IMR-90 (cell line): ENCODE measurements at regions not wholly inside any gene's neighbourhood (a gene's known extent, or its start where the extent isn't known, plus 50 kb on each side); places are given as distances from the start of the nearest gene placed in this dataset.

ENCODE experiments used
- ATAC-seq: fragments of 200-7000 bp; cut with Tn5 transposase; 2 replicates; pipeline ENCODE4 v1.9.1; 2020; ENCODE audit warnings: low read depth, mild to moderate bottlenecking, moderate library complexity
- BruUV-seq: library from RNA; stranded (reverse); fragments of 400-500 nt; replicated peaks from 2 replicates; lab custom pipeline; 2021; lab: Mats Ljungman, UMichigan
- CTCF ChIA-PET: fragments of 300-600 bp; formaldehyde crosslinking; extraction: SDS; loops from one replicate; lab custom pipeline; 2021; ENCODE audit warnings: antibody characterized with exemption; lab: Yijun Ruan, JAX
- POLR2A ChIA-PET: fragments of 300-600 bp; sonication (Branson Sonifier 250); formaldehyde crosslinking; loops from one replicate; lab custom pipeline; 2022; ENCODE audit warnings: antibody characterized with exemption; ENCODE audit not compliant: unreplicated experiment; lab: Charles Lee
- DNase-seq: peaks from one replicate; pipeline ENCODE4 v3.0.0; 2013
- H2AFZ ChIP-seq: replicated peaks from 2 replicates; pipeline ENCODE3; 2013; ENCODE audit warnings: low read length, mild to moderate bottlenecking; ENCODE audit not compliant: poor library complexity
- H2AK5ac ChIP-seq: 2 replicates; pipeline ENCODE4 v1.6.1; 2013; ENCODE audit warnings: low read depth, low read length, inconsistent platforms
- H2AK9ac ChIP-seq: replicated peaks from 2 replicates; pipeline ENCODE3; 2013; ENCODE audit warnings: mild to moderate bottlenecking, low read depth, low read length, moderate library complexity; ENCODE audit not compliant: poor library complexity
- H2BK120ac ChIP-seq: 2 replicates; pipeline ENCODE4 v1.6.1; 2013; ENCODE audit warnings: low read depth, low read length, inconsistent platforms
- H2BK15ac ChIP-seq: 3 replicates; pipeline ENCODE4 v1.6.1; 2013; ENCODE audit warnings: low read depth, low read length, inconsistent platforms
- H2BK20ac ChIP-seq: 2 replicates; pipeline ENCODE4 v1.6.1; 2013; ENCODE audit warnings: low read depth, mild to moderate bottlenecking, inconsistent platforms, low read length, moderate library complexity
- H2BK5ac ChIP-seq: 2 replicates; pipeline ENCODE4 v1.6.1; 2013; ENCODE audit warnings: mild to moderate bottlenecking, low read depth, low read length, inconsistent platforms; ENCODE audit not compliant: poor library complexity, severe bottlenecking
- H3K14ac ChIP-seq: replicated peaks from 2 replicates; pipeline ENCODE4 v1.6.1; 2013; ENCODE audit warnings: low read depth, low read length, inconsistent platforms
- H3K18ac ChIP-seq: 2 replicates; pipeline ENCODE4 v1.6.1; 2013; ENCODE audit warnings: low read depth, low read length, control low read depth
- H3K23ac ChIP-seq: 2 replicates; pipeline ENCODE4 v1.6.1; 2013; ENCODE audit warnings: low read depth, low read length, inconsistent platforms
- H3K27ac ChIP-seq: 2 replicates; pipeline ENCODE4 v1.5.1; 2013; ENCODE audit warnings: mild to moderate bottlenecking, control low read depth, low read length; ENCODE audit not compliant: insufficient read depth
- H3K27me3 ChIP-seq: 2 replicates; pipeline ENCODE4 v1.6.1; 2013; ENCODE audit warnings: low read length; ENCODE audit not compliant: control insufficient read depth, insufficient read depth
- H3K36me3 ChIP-seq: 2 replicates; pipeline ENCODE4 v1.6.1; 2013; ENCODE audit warnings: low read length, mixed read lengths; ENCODE audit not compliant: control insufficient read depth, insufficient read depth
- H3K4ac ChIP-seq: 2 replicates; pipeline ENCODE4 v1.6.1; 2013; ENCODE audit warnings: low read depth, low read length, inconsistent platforms
- H3K4me1 ChIP-seq: 2 replicates; pipeline ENCODE4 v1.6.1; 2013; ENCODE audit warnings: low read length, mixed read lengths; ENCODE audit not compliant: control insufficient read depth, insufficient read depth
- H3K4me2 ChIP-seq: 2 replicates; pipeline ENCODE4 v1.6.1; 2013; ENCODE audit warnings: low read depth, mild to moderate bottlenecking, control low read depth, low read length, moderate library complexity
- H3K4me3 ChIP-seq: 2 replicates; pipeline ENCODE4 v1.5.1; 2013; ENCODE audit warnings: low read depth, mild to moderate bottlenecking, control low read depth, low read length, moderate library complexity; ENCODE audit not compliant: insufficient read depth
- H3K56ac ChIP-seq: 2 replicates; pipeline ENCODE4 v1.6.1; 2013; ENCODE audit warnings: low read length, inconsistent platforms; ENCODE audit not compliant: insufficient read depth; ENCODE audit errors: extremely low read depth
- H3K79me1 ChIP-seq, 2 experiments: 2 replicates each; pipeline ENCODE4 v1.6.1; 2013; ENCODE audit warnings: low read length in 2 of 2, inconsistent platforms in 1 of 2, low read depth in 1 of 2
- H3K9ac ChIP-seq: 2 replicates; pipeline ENCODE4 v1.6.1; 2013; ENCODE audit warnings: low read depth, low read length, control low read depth
- H3K9me1 ChIP-seq: 2 replicates; pipeline ENCODE4 v1.6.1; 2013; ENCODE audit warnings: low read length, inconsistent platforms; ENCODE audit not compliant: insufficient read depth
- H3K9me3 ChIP-seq: 2 replicates; pipeline ENCODE4 v1.6.1; 2013; ENCODE audit warnings: low read length; ENCODE audit not compliant: control insufficient read depth, insufficient read depth
- H4K20me1 ChIP-seq: 2 replicates; pipeline ENCODE4 v1.6.1; 2013; ENCODE audit warnings: low read length, inconsistent platforms; ENCODE audit not compliant: insufficient read depth
- H4K5ac ChIP-seq: 2 replicates; pipeline ENCODE4 v1.6.1; 2013; ENCODE audit warnings: mild to moderate bottlenecking, low read depth, low read length, control low read depth
- H4K8ac ChIP-seq, 2 experiments: 2 replicates each; pipeline ENCODE4 v1.6.1; 2013; ENCODE audit warnings: low read depth in 2 of 2, low read length in 2 of 2, control low read depth in 1 of 2, inconsistent platforms in 1 of 2
- H4K91ac ChIP-seq: 2 replicates; pipeline ENCODE4 v1.6.1; 2013; ENCODE audit warnings: low read depth, low read length, inconsistent platforms; ENCODE audit not compliant: insufficient read depth
- BHLHE40 ChIP-seq: fragments of 150-350 bp; IDR thresholded peaks from 2 replicates; pipeline ENCODE4 v1.6.1; 2016; ENCODE audit warnings: mild to moderate bottlenecking, low read depth, low read length
- CEBPB ChIP-seq: IDR thresholded peaks from 2 replicates; pipeline ENCODE4 v1.6.1; 2012; ENCODE audit warnings: low read depth, low read length, improper control_type of control experiment
- CHD1 ChIP-seq: IDR thresholded peaks from 2 replicates; pipeline ENCODE4 v1.6.1; 2012; ENCODE audit warnings: low read depth, low read length, improper control_type of control experiment
- FOS ChIP-seq: fragments of 150-350 bp; IDR thresholded peaks from 2 replicates; pipeline ENCODE4 v1.6.1; 2016; ENCODE audit warnings: low read depth, low read length
- MAFK ChIP-seq: IDR thresholded peaks from 2 replicates; pipeline ENCODE4 v1.6.1; 2012; ENCODE audit warnings: low read depth, low read length, improper control_type of control experiment
- MXI1 ChIP-seq: IDR thresholded peaks from 2 replicates; pipeline ENCODE4 v1.6.1; 2012; ENCODE audit warnings: low read depth, mild to moderate bottlenecking, low read length, moderate library complexity, borderline replicate concordance
- POLR2A ChIP-seq: IDR thresholded peaks from 2 replicates; pipeline ENCODE4 v1.6.1; 2012; ENCODE audit warnings: mild to moderate bottlenecking, low read depth, low read length
- RAD21 ChIP-seq: IDR thresholded peaks from 2 replicates; pipeline ENCODE4 v1.6.1; 2012; ENCODE audit warnings: low read length, improper control_type of control experiment
- RFX5 ChIP-seq: IDR thresholded peaks from 2 replicates; pipeline ENCODE4 v1.8.0; 2012; ENCODE audit warnings: low read depth, mild to moderate bottlenecking, low read length, moderate library complexity
- SMC3 ChIP-seq: fragments of 150-350 bp; IDR thresholded peaks from 2 replicates; pipeline ENCODE4 v1.6.1; 2016; ENCODE audit warnings: low read depth, mild to moderate bottlenecking, antibody characterized with exemption, low read length, moderate library complexity
- WGBS, 2 experiments: methylation state at CpG; one replicate each; pipeline versions ENCODE4 v1.1.5 to v1.1.7; 2013; ENCODE audit warnings: missing lambda C conversion rate in 2 of 2; ENCODE audit not compliant: insufficient read length in 1 of 2; ENCODE audit errors: extremely low coverage in 2 of 2; 5-methylcytosine and 5-hydroxymethylcytosine counted together
- dilution Hi-C: fragments of 300-500 bp; cut with HindIII; formaldehyde crosslinking; loops from one replicate; pipeline ENCODE4 v1.14.3; 2018; ENCODE audit warnings: low sequenced_read_pairs; ENCODE audit not compliant: unreplicated experiment
- in situ Hi-C: fragments of 300-500 bp; cut with MboI; formaldehyde crosslinking; loops from 3 replicates; pipeline ENCODE4 v1.14.3; 2019; ENCODE audit warnings: low sequenced_read_pairs, inconsistent platforms, mixed read lengths
- intact Hi-C: fragments of 100-400 bp; cut with micrococcal nuclease; formaldehyde crosslinking; loops from 2 replicates; pipeline ENCODE4 v1.10.0; 2022
- TF ChIP-seq, protein P1 (sequence below): conservative IDR thresholded peaks from 2 replicates; pipeline ENCODE4 v1.5.1; 2012; ENCODE audit warnings: mild to moderate bottlenecking, low read depth, low read length, improper control_type of control experiment
- TF ChIP-seq, protein P2 (sequence below): fragments of 150-350 bp; IDR thresholded peaks from 2 replicates; pipeline ENCODE4 v1.6.1; 2017; ENCODE audit warnings: mild to moderate bottlenecking, antibody characterized with exemption, low read length, low read depth

DNA sequence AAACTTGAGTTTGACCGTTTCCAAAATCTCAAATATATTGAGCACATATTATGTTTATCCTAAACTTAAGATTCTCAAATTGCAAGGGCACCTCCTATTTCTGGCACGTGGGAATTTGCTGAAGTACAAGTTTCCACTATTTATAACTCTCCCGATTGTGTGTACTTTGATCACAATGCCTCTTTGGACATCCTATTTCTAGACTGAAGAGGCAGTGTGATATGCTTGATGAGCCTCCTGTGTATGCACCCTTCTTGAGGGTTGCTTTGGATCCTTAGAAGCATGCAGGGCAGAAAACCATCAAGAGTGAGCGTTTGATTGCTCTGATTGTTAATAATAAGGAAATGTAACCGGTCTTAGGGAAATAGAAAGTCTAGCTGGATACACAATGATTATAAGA is 218.9 kb upstream of the RBM19 start:
- BruUV-seq, result no TSS peak
- Histone ChIP-seq H3K18ac (no peak overlapping the region), H4K5ac (no peak overlapping the region), H4K91ac (no peak overlapping the region), H2BK20ac (no peak overlapping the region), H2BK5ac (no peak overlapping the region), H3K9ac (no peak overlapping the region), H3K36me3 (no peaks in the 10 kb centered on the region), H3K4me2 (no peak overlapping the region), H3K4me1 (no peaks in the 10 kb centered on the region), H3K23ac (no peak overlapping the region), H2BK15ac (no peak overlapping the region), H3K14ac (no peak overlapping the region), H2BK120ac (no peak overlapping the region), H2AK9ac (no peak overlapping the region), H3K9me1 (no peaks in the 10 kb centered on the region), H4K20me1 (no peaks in the 10 kb centered on the region), H2AFZ (no peak overlapping the region), H3K27ac (no peak overlapping the region), H3K27me3 (peaks cover 7% of the 10 kb centered on the region), H3K56ac (no peak overlapping the region), H2AK5ac (no peak overlapping the region), H3K4ac (no peak overlapping the region), H3K79me1 (no peaks in the 10 kb centered on the region), H4K8ac (no peak overlapping the region), H3K4me3 (no peak overlapping the region), H3K9me3 (no peaks in the 10 kb centered on the region)
- ChIA-PET CTCF (no interaction called here), POLR2A (no interaction called here)
- WGBS, 2 experiments, result 72% methylated on average over 2 of the region's 5 CpGs; no CpG with 5 or more reads in 1 of the 2 experiments
- no peak for TF ChIP-seq MAFK
- no peak for TF ChIP-seq RFX5
- no peak for TF ChIP-seq BHLHE40
- TF ChIP-seq FOS, result no peak
- TF ChIP-seq, protein P1, sequence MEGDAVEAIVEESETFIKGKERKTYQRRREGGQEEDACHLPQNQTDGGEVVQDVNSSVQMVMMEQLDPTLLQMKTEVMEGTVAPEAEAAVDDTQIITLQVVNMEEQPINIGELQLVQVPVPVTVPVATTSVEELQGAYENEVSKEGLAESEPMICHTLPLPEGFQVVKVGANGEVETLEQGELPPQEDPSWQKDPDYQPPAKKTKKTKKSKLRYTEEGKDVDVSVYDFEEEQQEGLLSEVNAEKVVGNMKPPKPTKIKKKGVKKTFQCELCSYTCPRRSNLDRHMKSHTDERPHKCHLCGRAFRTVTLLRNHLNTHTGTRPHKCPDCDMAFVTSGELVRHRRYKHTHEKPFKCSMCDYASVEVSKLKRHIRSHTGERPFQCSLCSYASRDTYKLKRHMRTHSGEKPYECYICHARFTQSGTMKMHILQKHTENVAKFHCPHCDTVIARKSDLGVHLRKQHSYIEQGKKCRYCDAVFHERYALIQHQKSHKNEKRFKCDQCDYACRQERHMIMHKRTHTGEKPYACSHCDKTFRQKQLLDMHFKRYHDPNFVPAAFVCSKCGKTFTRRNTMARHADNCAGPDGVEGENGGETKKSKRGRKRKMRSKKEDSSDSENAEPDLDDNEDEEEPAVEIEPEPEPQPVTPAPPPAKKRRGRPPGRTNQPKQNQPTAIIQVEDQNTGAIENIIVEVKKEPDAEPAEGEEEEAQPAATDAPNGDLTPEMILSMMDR, result no peak
- TF ChIP-seq CHD1, result no peak
- TF ChIP-seq, protein P2, sequence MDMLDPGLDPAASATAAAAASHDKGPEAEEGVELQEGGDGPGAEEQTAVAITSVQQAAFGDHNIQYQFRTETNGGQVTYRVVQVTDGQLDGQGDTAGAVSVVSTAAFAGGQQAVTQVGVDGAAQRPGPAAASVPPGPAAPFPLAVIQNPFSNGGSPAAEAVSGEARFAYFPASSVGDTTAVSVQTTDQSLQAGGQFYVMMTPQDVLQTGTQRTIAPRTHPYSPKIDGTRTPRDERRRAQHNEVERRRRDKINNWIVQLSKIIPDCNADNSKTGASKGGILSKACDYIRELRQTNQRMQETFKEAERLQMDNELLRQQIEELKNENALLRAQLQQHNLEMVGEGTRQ, result no peak
- no peak for TF ChIP-seq RAD21
- no peak for TF ChIP-seq MXI1
- TF ChIP-seq POLR2A, result no peak
- no peak for TF ChIP-seq SMC3
- no peak for TF ChIP-seq CEBPB
- dilution Hi-C loops (no loop called here), in situ Hi-C loops (no loop called here), intact Hi-C loops (no loop called here)
- ATAC-seq (no peak), DNase-seq (no peak)
